Trophoblast cell (in vitro differentiated cells and primary cell): ENCODE measurements at regions not wholly inside any gene's neighbourhood (a gene's known extent, or its start where the extent isn't known, plus 50 kb on each side); places are given as distances from the start of the nearest gene placed in this dataset.

Experiments used
- DNase-seq, 2 donors: peaks; one replicate each; pipeline ENCODE4 v3.0.0-alpha.2; 2016
- H2AFZ ChIP-seq: 2 replicates; pipeline ENCODE4 v1.6.1; 2013; ENCODE audit warnings: low read length, moderate library complexity, mild to moderate bottlenecking; ENCODE audit not compliant: insufficient read depth, poor library complexity
- H2AK5ac ChIP-seq: 2 replicates; pipeline ENCODE4 v1.6.1; 2013; ENCODE audit warnings: mild to moderate bottlenecking, low read length
- H2BK120ac ChIP-seq: 2 replicates; pipeline ENCODE4 v1.6.1; 2013; ENCODE audit warnings: low read length, mild to moderate bottlenecking, moderate library complexity; ENCODE audit not compliant: insufficient read depth, poor library complexity
- H2BK12ac ChIP-seq: 2 replicates; pipeline ENCODE4 v1.6.1; 2013; ENCODE audit warnings: mild to moderate bottlenecking, low read length, moderate library complexity
- H2BK5ac ChIP-seq: 2 replicates; pipeline ENCODE4 v1.6.1; 2013; ENCODE audit warnings: low read length, low read depth, moderate library complexity, mild to moderate bottlenecking; ENCODE audit not compliant: poor library complexity
- H3K14ac ChIP-seq: 2 replicates; pipeline ENCODE4 v1.6.1; 2013; ENCODE audit warnings: mild to moderate bottlenecking, low read length
- H3K18ac ChIP-seq: 2 replicates; pipeline ENCODE4 v1.6.1; 2013; ENCODE audit warnings: mild to moderate bottlenecking, low read length
- H3K23ac ChIP-seq: 2 replicates; pipeline ENCODE4 v1.6.1; 2013; ENCODE audit warnings: low read length
- H3K27ac ChIP-seq: 2 replicates; pipeline ENCODE4 v1.5.1; 2013; ENCODE audit warnings: low read depth, mild to moderate bottlenecking, inconsistent platforms, low read length, moderate library complexity
- H3K27me3 ChIP-seq: 2 replicates; pipeline ENCODE4 v1.6.1; 2013; ENCODE audit warnings: inconsistent platforms, mild to moderate bottlenecking, low read length, moderate library complexity; ENCODE audit not compliant: insufficient read depth
- H3K36me3 ChIP-seq, 2 experiments: 1 replicate in 1 of 2; 2 replicates in 1 of 2; pipeline ENCODE4 v1.6.1; 2013; ENCODE audit warnings: low read length in 2 of 2, mild to moderate bottlenecking in 2 of 2, moderate library complexity in 1 of 2; ENCODE audit not compliant: insufficient read depth in 2 of 2, control insufficient read depth in 1 of 2
- H3K4ac ChIP-seq: 2 replicates; pipeline ENCODE4 v1.6.1; 2013; ENCODE audit warnings: low read depth, mild to moderate bottlenecking, low read length, moderate library complexity
- H3K4me1 ChIP-seq, 2 experiments: 1 replicate in 1 of 2; 2 replicates in 1 of 2; pipeline ENCODE4 v1.6.1; 2013; ENCODE audit warnings: low read length in 2 of 2, mild to moderate bottlenecking in 2 of 2, moderate library complexity in 1 of 2; ENCODE audit not compliant: insufficient read depth in 2 of 2, control insufficient read depth in 1 of 2
- H3K4me2 ChIP-seq: 2 replicates; pipeline ENCODE4 v1.6.1; 2013; ENCODE audit warnings: inconsistent platforms, mild to moderate bottlenecking, low read length, moderate library complexity
- H3K4me3 ChIP-seq: 2 replicates; pipeline ENCODE4 v1.5.1; 2013; ENCODE audit warnings: mild to moderate bottlenecking, low read depth, low read length, inconsistent platforms
- H3K79me1 ChIP-seq: one replicate; pipeline ENCODE4 v1.6.1; 2013; ENCODE audit warnings: low read length
- H3K79me2 ChIP-seq: 2 replicates; pipeline ENCODE4 v1.6.1; 2013; ENCODE audit warnings: low read length, mild to moderate bottlenecking; ENCODE audit not compliant: control insufficient read depth, insufficient read depth, poor library complexity
- H3K9ac ChIP-seq: 2 replicates; pipeline ENCODE4 v1.6.1; 2013; ENCODE audit warnings: mild to moderate bottlenecking, low read length
- H3K9me3 ChIP-seq: 2 replicates; pipeline ENCODE4 v1.6.1; 2013; ENCODE audit warnings: low read depth, mild to moderate bottlenecking, control low read depth, inconsistent platforms, low read length; ENCODE audit not compliant: insufficient read depth
- H4K12ac ChIP-seq: 2 replicates; pipeline ENCODE4 v1.6.1; 2013; ENCODE audit warnings: low read depth, mild to moderate bottlenecking, low read length, moderate library complexity
- H4K8ac ChIP-seq: 2 replicates; pipeline ENCODE4 v1.6.1; 2013; ENCODE audit warnings: low read depth, mild to moderate bottlenecking, low read length, moderate library complexity
- H4K91ac ChIP-seq: one replicate; pipeline ENCODE4 v1.6.1; 2013; ENCODE audit warnings: low read depth, mild to moderate bottlenecking, low read length, moderate library complexity
- WGBS: extraction: QIAGEN DNeasy Blood & Tissue Kit; methylation state at CpG from one replicate; pipeline ENCODE4 v1.1.7; 2013; ENCODE audit warnings: missing lambda C conversion rate; ENCODE audit not compliant: insufficient read length, insufficient coverage; ENCODE audit errors: extremely low coverage; 5-methylcytosine and 5-hydroxymethylcytosine counted together

- Histone ChIP-seq H3K9ac (no peak overlapping the region), H4K8ac (no peak overlapping the region), H3K27ac (no peak overlapping the region), H2AK5ac (no peak overlapping the region), H3K79me2 (no peaks in the 10 kb centered on the region), H2BK5ac (no peak overlapping the region), H3K36me3 (no peaks in the 10 kb centered on the region), H3K27me3 (no peaks in the 10 kb centered on the region), H3K4me1 (no peaks in the 10 kb centered on the region), H3K23ac (no peak overlapping the region), H4K12ac (no peak overlapping the region), H3K79me1 (no peaks in the 10 kb centered on the region), H4K91ac (no peak overlapping the region), H3K9me3 (peaks cover 2% of the 10 kb centered on the region), H3K4me3 (no peak overlapping the region), H2BK12ac (no peak overlapping the region), H2BK120ac (no peak overlapping the region), H3K4ac (no peak overlapping the region), H3K18ac (no peak overlapping the region), H3K4me2 (no peak overlapping the region), H3K14ac (no peak overlapping the region), H2AFZ (no peak overlapping the region)
- no CpG with 5 or more reads among the region's 3 CpGs for WGBS
- peak in 1 of 2 donors; percentile 20 for DNase-seq
Observed at GRCh38 chr2:83516503-83516902, 942.6 kb downstream of the SUCLG1 start.

- H3K23ac ChIP-seq = no peak overlapping the region
- no peak overlapping the region for H3K14ac ChIP-seq
- no peak overlapping the region for H3K9ac ChIP-seq
- no peaks in the 10 kb centered on the region for H3K4me1 ChIP-seq
- no CpG with 5 or more reads among the region's 1 CpG for WGBS
- H3K4ac ChIP-seq = no peak overlapping the region
- no peak overlapping the region for H3K4me2 ChIP-seq
- H3K36me3 ChIP-seq = no peaks in the 10 kb centered on the region
- DNase-seq = no peak
- no peaks in the 10 kb centered on the region for H3K79me2 ChIP-seq
- H2AK5ac ChIP-seq = no peak overlapping the region
- H4K91ac ChIP-seq = no peak overlapping the region
- H2BK120ac ChIP-seq = no peak overlapping the region
- no peaks in the 10 kb centered on the region for H3K79me1 ChIP-seq
- no peak overlapping the region for H2AFZ ChIP-seq
- H2BK12ac ChIP-seq = no peak overlapping the region
- H3K27me3 ChIP-seq = no peaks in the 10 kb centered on the region
- no peak overlapping the region for H3K27ac ChIP-seq
- H2BK5ac ChIP-seq = no peak overlapping the region
- H3K9me3 ChIP-seq = no peaks in the 10 kb centered on the region
- H3K4me3 ChIP-seq = no peak overlapping the region
- no peak overlapping the region for H4K12ac ChIP-seq
- H4K8ac ChIP-seq = no peak overlapping the region
- H3K18ac ChIP-seq = no peak overlapping the region
Observed at GRCh38 chr2:83487451-83487850, 971.6 kb downstream of the SUCLG1 start.

GRCh38 chr2:83481436-83481835 is 977.6 kb downstream of the SUCLG1 start:
- Histone ChIP-seq H3K4me3 (no peak overlapping the region), H3K23ac (no peak overlapping the region), H4K91ac (no peak overlapping the region), H2BK5ac (no peak overlapping the region), H3K79me2 (no peaks in the 10 kb centered on the region), H3K27me3 (no peaks in the 10 kb centered on the region), H3K9ac (no peak overlapping the region), H2BK12ac (no peak overlapping the region), H3K79me1 (no peaks in the 10 kb centered on the region), H3K36me3 (no peaks in the 10 kb centered on the region), H4K12ac (no peak overlapping the region), H4K8ac (no peak overlapping the region), H2AK5ac (no peak overlapping the region), H3K27ac (no peak overlapping the region), H3K4me2 (no peak overlapping the region), H3K4ac (no peak overlapping the region), H3K14ac (no peak overlapping the region), H2BK120ac (no peak overlapping the region), H2AFZ (no peak overlapping the region), H3K4me1 (no peaks in the 10 kb centered on the region), H3K18ac (no peak overlapping the region), H3K9me3 (no peaks in the 10 kb centered on the region)
- peak in 1 of 2 donors; percentile 30 for DNase-seq

- no peak overlapping the region for H3K18ac ChIP-seq
- no peak overlapping the region for H2AK5ac ChIP-seq
- H4K12ac ChIP-seq = no peak overlapping the region
- no peak for DNase-seq
- H3K4me3 ChIP-seq = no peak overlapping the region
- no peaks in the 10 kb centered on the region for H3K79me2 ChIP-seq
- no peak overlapping the region for H2BK120ac ChIP-seq
- H3K9me3 ChIP-seq = no peaks in the 10 kb centered on the region
- no peak overlapping the region for H2BK12ac ChIP-seq
- no peak overlapping the region for H3K27ac ChIP-seq
- no peak overlapping the region for H3K4ac ChIP-seq
- no peaks in the 10 kb centered on the region for H3K4me1 ChIP-seq
- no peak overlapping the region for H3K9ac ChIP-seq
- no peak overlapping the region for H4K91ac ChIP-seq
- WGBS = no CpG with 5 or more reads among the region's 4 CpGs
- H2AFZ ChIP-seq = no peak overlapping the region
- no peaks in the 10 kb centered on the region for H3K27me3 ChIP-seq
- H3K36me3 ChIP-seq = no peaks in the 10 kb centered on the region
- no peak overlapping the region for H3K4me2 ChIP-seq
- no peak overlapping the region for H3K23ac ChIP-seq
- H3K14ac ChIP-seq = no peak overlapping the region
- H4K8ac ChIP-seq = no peak overlapping the region
- no peaks in the 10 kb centered on the region for H3K79me1 ChIP-seq
- no peak overlapping the region for H2BK5ac ChIP-seq
Observed at GRCh38 chr2:83478037-83478436, 981.0 kb downstream of the SUCLG1 start.
